HPDE6-E6E7 (cell line): ENCODE measurements at regions not wholly inside any gene's neighbourhood (a gene's known extent, or its start where the extent isn't known, plus 50 kb on each side); places are given as distances from the start of the nearest gene placed in this dataset.
"Not testable (repeated sequence)": the region's sequence is repeated elsewhere in the genome, so short reads cannot be mapped to it uniquely, and the experiment has no call there.

Source experiments
- DNase-seq: peaks from one replicate; pipeline ENCODE4 v3.0.0; 2011; ENCODE audit warnings: missing footprints; ENCODE audit errors: extremely low spot score

GRCh38 chr6:68069921-68070710, 565.0 kb upstream of the ADGRB3 start:
- no peak for DNase-seq

- DNase-seq = no peak
Measured at GRCh38 chr6:68059899-68060298, 575.2 kb upstream of the ADGRB3 start.

DNA sequence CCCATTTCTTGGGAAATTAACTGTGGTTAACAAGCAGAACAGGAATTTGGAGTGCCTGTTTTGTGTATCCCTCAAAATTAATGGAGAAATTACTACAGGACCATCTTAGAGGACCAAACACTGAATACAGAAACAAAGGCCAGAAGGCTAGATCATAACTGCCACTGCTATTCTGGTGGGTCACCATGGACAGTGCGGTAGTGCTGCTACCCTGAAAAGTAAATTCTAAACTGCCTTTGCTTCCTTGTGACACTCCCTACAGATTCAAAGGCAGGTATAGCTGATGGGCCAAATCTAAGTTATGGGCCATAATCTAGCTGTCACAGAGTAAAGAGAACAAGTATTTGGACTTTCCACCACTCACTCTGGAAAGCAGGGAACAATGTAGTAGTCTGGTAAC, 575.8 kb upstream of the ADGRB3 start:
- no peak for DNase-seq

GRCh38 chr6:68056596-68056995, 578.5 kb upstream of the ADGRB3 start:
- not testable (repeated sequence) for DNase-seq

GRCh38 chr6:68054756-68055155, 580.3 kb upstream of the ADGRB3 start:
- DNase-seq = no peak

DNA sequence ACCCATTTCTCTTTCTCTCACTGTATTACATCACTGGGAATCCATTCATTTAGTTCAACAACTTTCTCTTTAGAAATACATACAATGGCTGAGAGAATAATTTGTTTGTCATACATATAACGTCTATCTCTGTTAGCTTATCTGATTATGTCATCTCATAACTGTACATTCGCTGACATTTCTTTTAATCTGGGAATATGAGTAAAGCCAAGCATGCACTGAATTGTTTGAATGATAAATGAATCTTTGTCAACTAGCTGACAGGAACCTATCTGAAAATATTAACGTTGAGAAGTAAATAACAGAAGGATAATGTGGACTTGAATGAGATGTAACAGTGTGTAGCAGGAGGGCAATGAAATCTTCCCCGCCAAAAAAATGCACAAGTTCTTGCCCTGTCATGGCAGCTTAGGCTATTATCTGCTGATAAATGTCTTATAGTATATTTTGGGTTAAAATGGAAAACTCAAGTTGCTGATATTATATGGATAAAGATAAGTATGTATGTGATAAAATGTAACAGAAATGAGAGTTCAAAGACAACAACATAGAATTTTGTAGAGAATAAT, 581.2 kb upstream of the ADGRB3 start:
- no peak for DNase-seq

- no peak for DNase-seq
Measured at GRCh38 chr6:68052234-68052633, 582.8 kb upstream of the ADGRB3 start.

DNA sequence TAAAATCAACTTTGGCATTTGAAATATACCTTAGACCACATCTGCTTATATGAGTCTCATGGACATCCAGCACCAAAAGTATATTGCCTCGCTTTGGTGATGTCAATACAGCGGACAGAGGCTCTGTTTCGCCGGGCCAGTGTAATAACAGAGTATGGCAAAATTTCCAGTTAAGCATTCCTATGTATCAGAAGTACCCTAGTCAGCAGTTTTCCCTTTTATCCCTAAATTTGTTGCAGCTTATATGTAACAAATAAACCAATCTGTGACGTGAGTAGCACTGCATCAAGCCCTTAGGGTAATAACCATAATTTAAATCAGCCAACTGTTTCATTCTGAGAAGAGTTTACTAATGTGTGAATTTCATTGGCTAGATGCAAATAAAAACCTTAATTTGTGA, 585.5 kb upstream of the ADGRB3 start:
- DNase-seq = no peak

- DNase-seq = no peak
Measured at GRCh38 chr6:68046756-68047155, 588.3 kb upstream of the ADGRB3 start.

GRCh38 chr6:68046302-68046701, 588.8 kb upstream of the ADGRB3 start:
- DNase-seq = no peak

DNA sequence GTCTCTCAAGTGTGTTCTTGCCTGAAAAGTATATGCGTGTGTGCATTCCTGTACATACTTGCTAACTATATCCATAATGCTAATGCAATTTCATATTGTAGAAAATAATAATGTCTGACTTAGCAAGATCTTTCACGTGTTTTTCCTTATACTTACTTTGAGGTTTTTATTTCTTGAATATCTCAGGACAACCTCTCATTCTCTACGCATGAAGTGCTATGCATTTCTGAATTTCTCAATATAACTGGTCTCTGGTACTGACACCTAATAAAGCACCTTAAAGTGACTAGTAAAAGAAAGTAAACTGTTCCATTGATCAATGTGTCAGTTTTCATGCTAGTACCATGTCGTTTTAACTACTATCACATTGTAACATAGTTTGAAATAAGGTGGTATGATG, 589.9 kb upstream of the ADGRB3 start:
- no peak for DNase-seq

GRCh38 chr6:68044264-68044663, 590.8 kb upstream of the ADGRB3 start:
- no peak for DNase-seq

DNA sequence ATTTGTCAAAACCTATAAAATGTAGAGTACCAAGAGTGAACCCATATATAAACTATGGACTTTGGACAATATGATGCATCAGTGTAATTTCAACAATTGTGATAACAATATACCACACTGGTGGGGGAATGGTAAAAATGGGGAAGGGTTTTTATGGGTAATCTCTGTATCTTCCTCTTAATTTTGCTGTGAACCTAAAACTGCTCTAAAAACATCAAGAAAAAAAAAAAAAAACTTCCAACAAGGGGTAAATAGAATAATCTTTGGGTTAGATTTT, 592.0 kb upstream of the ADGRB3 start:
- no peak for DNase-seq

DNA sequence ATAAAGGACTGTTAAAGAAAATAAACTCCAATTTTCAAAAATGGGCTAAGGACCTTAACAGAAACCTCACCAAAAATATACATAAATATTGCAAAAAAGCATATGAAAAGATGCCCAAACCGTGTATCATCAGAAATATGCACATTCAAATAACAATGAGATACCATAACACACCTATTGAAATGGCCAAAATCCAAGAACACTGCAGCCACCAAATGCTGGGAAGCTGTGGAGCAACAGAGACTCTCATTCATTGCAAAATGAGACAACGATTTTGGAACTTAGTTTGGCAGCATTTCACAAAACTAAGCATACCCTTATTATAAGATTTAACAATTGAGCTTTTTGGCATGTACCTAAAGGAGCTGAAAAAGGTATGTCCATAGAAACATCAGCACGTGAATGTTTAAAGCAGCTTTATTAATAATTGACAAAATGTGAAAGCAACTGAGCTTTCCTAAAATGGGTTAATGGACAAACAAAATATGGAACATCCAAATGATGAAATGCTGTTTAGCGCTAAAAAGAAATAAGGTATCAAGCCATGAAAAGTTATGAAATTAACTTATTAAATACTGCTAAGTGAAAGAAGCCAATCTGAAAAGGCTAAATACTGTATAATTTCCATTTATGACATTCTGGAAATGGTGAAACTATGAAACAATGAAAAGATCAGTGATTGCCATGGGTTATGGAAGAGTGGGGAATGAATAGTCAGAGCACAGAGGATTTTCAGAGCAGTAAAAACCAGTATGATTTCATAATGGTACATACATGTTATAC, 592.6 kb upstream of the ADGRB3 start:
- DNase-seq = no peak

DNA sequence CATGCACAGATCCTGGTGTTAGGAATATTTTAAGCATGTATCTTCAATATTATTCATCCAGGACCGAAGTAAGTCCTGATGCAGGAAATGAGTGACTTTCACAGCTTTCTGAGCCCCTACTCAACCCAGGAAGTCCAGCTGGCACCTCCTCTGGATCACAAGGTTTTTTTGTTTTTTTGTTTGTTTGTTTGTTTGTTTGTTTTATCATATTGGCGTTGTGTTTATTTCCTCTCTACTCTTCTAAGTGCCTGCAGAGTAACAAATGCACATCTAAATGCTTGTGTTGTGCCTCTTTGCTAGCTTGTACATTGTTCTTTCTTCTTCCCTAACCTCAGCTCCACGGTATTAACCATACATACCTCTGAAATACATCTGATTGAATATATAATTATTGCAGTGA, 594.3 kb upstream of the ADGRB3 start:
- DNase-seq = no peak

DNA sequence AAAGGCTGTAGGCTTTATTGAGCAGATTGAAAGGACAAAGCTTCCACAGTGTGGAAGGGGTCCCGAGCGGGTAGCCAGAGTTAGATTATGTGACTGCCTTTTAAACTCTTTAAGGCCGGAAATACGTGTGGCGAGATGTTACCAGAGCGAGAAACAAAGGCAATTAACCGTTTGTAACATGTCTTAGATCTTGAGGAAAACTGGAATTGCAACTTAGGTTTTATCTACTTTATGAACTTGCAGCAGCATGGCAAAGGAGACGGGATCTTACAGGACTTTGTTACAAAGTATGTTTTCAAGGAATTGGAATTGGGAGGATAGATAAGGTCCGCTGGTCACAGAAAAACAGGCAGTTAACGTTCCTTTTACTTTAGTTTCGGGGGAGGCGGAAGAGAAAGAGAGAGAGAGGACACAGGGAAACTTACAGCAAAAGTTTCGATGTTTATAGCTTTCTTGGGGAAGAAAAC, 594.7 kb upstream of the ADGRB3 start:
- DNase-seq = no peak

GRCh38 chr6:68039641-68040311, 595.3 kb upstream of the ADGRB3 start:
- no peak for DNase-seq

DNA sequence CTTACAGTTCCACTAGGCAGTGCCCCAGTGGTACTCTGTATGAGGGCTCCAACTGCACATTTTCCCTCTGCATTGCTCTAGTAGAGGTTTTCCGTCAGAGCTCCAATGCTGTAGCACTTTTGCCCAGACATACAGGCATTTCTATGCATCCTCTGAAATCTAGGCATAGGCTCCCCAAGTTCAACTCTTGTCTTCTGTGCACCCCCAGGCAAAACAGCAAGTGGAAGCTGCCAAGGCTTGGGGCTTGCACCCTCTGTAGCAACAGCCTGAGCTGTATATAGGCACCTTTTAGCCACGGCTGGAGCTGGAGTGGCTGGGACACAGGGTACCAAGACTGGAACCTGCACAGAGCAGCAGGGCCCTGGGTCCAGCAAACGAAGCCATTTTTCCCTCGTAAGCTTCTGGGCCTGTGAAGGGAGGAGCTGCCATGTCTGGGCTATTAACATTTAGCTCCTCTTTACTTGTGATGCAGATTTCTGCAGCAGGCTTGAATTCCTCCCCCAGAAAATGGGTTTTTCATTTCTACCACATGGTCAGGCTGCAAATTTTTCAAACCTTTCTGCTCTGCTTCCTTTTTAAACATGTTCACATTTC, 596.2 kb upstream of the ADGRB3 start:
- no peak for DNase-seq

- no peak for DNase-seq
Measured at GRCh38 chr6:68032217-68032616, 602.9 kb upstream of the ADGRB3 start.

DNA sequence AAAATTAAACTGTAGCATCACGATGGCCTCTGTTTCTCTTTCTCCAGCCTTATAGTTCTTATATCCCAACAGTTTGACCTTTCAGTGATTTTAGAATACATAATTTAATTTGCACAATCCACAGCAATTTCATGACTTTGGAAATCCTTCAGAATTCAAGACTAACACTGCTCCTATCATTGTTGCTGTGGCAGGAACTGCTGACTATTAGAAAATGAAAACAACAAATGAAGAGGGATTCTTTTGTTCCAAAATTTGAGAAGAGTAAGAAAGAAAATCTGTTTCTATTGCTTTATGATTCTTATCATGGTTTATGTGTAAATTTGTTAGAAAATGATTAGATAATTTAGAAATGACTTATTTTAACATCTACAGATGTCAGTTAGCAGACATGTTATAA, 604.0 kb upstream of the ADGRB3 start:
- no peak for DNase-seq

- no peak for DNase-seq
Measured at GRCh38 chr6:68026483-68026882, 608.6 kb upstream of the ADGRB3 start.

DNA sequence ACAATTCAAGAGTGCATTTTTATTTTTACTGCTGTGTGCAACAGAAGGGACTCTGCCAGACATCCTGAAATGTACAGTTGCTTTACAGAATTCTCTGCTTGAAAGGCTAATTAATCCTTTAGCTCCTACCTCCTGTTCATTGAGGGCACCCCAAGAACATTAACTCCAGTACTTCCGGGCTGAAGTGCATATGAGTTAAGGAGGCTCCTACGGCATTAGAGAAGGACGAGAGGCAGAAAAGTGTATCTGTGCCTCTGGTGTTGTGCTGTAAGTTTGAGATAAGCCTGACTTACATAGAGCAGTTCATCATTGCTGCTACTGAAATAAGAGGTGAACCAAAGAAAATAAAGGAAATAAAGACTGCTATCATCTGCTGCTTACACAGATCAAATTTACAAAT, 609.3 kb upstream of the ADGRB3 start:
- DNase-seq = no peak
